Tibial nerve (tissue), 4 donors: ENCODE measurements at regions not wholly inside any gene's neighbourhood (a gene's known extent, or its start where the extent isn't known, plus 50 kb on each side); places are given as distances from the start of the nearest gene placed in this dataset.

Experiments used
- DNase-seq, 2 donors: peaks; one replicate each; pipeline ENCODE4 v3.0.0-alpha.2; 2019; ENCODE audit warnings: low spot score in 2 of 2
- H3K27ac ChIP-seq, 4 donors: fragments of 200-600 bp; sonication (generic) in 3 of 4; one replicate each; pipeline ENCODE4 v1.5.1; 2017 to 2019; ENCODE audit warnings: mild to moderate bottlenecking in 1 of 4
- H3K27me3 ChIP-seq, 2 donors: fragments of 200-600 bp; sonication (generic) in 1 of 2; one replicate each; pipeline versions ENCODE4 v1.5.1 to v1.6.0; 2017 to 2019
- H3K36me3 ChIP-seq, 3 donors: fragments of 200-600 bp; sonication (generic); one replicate each; pipeline ENCODE4 v1.5.1; 2018 to 2019
- H3K4me1 ChIP-seq, 4 donors: fragments of 200-600 bp; sonication (generic) in 3 of 4; one replicate each; pipeline ENCODE4 v1.5.1; 2017 to 2019
- H3K4me3 ChIP-seq, 4 donors: fragments of 200-600 bp; sonication (generic) in 3 of 4; one replicate each; pipeline ENCODE4 v1.5.1; 2017 to 2019; ENCODE audit warnings: mild to moderate bottlenecking in 1 of 4, moderate library complexity in 1 of 4
- H3K9me3 ChIP-seq, 4 donors: fragments of 200-600 bp; sonication (generic) in 3 of 4; one replicate each; pipeline ENCODE4 v1.5.1; 2017 to 2019
- CTCF ChIP-seq, 5 experiments: fragments of 200-600 bp in 3 of 5; fragments of 450-650 bp in 2 of 5; sonication (generic) in 3 of 5; IDR thresholded peaks; one replicate each; pipeline ENCODE4 v1.5.1; 2016 to 2019; ENCODE audit warnings: antibody characterized with exemption in 5 of 5, mild to moderate bottlenecking in 3 of 5, moderate library complexity in 2 of 5
- EP300 ChIP-seq, 2 donors: sonication (generic); formaldehyde crosslinking; IDR thresholded peaks; one replicate each; pipeline ENCODE4 v1.6.1; 2017; ENCODE audit warnings: antibody characterized with exemption in 2 of 2, mild to moderate bottlenecking in 1 of 2
- POLR2A ChIP-seq, 2 donors: fragments of 450-650 bp; IDR thresholded peaks; one replicate each; pipeline ENCODE4 v1.6.1; 2017; ENCODE audit warnings: antibody characterized with exemption in 2 of 2, mild to moderate bottlenecking in 2 of 2, moderate library complexity in 2 of 2
- WGBS, 2 donors: methylation state at CpG; one replicate each; pipeline ENCODE4 v1.1.5; 2018; 5-methylcytosine and 5-hydroxymethylcytosine counted together

- Histone ChIP-seq H3K36me3 (no peaks in the 10 kb centered on the region), H3K27me3 (no peaks in the 10 kb centered on the region), H3K9me3 (no peaks in the 10 kb centered on the region), H3K4me1 (peaks cover 0 to 41% (median 10%) of the 10 kb centered on the region in 4 donors), H3K4me3 (peak overlapping the region; percentile 52 to 85 (median 62)), H3K27ac (peak overlapping the region; percentile 72 to 94 (median 85))
- TF ChIP-seq CTCF (IDR thresholded peaks at IDR 0.05) (no peak), EP300 (IDR thresholded peaks at IDR 0.05) (peak in 1 of 2 donors; percentile 34)
- 1 to 2% methylated on average over 22 to 39 of the region's 47 CpGs for WGBS, 2 donors
- peak in 1 of 2 donors; percentile 41 for DNase-seq
Observed at GRCh38 chr3:159765030-159765859, 223.4 kb upstream of the IL12A start.

DNA sequence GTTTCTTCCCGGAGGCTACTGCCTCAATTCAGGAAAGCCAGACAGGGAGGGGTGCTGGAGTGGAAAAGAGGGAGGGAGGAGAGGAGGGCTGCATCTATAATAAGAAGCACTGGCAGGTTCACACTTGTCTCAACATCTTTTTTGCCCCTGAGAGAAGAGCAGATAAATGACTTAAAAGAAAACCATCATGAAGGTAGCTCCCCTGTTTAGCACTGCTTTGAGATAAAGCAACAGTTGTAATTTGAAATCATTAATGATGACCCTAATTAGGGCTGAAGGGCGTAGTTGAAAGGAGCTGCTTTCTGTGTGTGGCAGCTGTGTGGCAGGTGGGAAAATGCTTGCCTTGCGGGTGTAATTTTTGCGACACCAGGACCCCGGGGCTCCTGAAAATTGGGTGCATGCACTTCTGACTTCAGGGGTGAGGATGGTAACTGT is 222.8 kb upstream of the IL12A start:
- TF ChIP-seq CTCF (IDR thresholded peaks at IDR 0.05) (no peak), POLR2A (IDR thresholded peaks at IDR 0.05) (no peak), EP300 (IDR thresholded peaks at IDR 0.05) (no peak)
- WGBS, 2 donors = 54 to 55% methylated on average over 5 of the region's 5 CpGs
- DNase-seq = no peak
- Histone ChIP-seq H3K4me1 (peaks cover 0 to 41% (median 10%) of the 10 kb centered on the region in 4 donors), H3K27ac (peak overlapping the region; percentile 11 to 94 (median 85)), H3K9me3 (no peaks in the 10 kb centered on the region), H3K4me3 (peak overlapping the region; percentile 52 to 85 (median 62)), H3K27me3 (no peaks in the 10 kb centered on the region), H3K36me3 (no peaks in the 10 kb centered on the region)

- 75 to 84% methylated on average over 2 of the region's 2 CpGs for WGBS, 2 donors
- peaks cover 0 to 37% (median 10%) of the 10 kb centered on the region in 4 donors for H3K4me1 ChIP-seq
- no peak overlapping the region for H3K4me3 ChIP-seq
- DNase-seq = no peak
- no peak overlapping the region for H3K27ac ChIP-seq
- TF ChIP-seq EP300 (IDR thresholded peaks at IDR 0.05) = no peak
- TF ChIP-seq POLR2A (IDR thresholded peaks at IDR 0.05) = no peak
- TF ChIP-seq CTCF (IDR thresholded peaks at IDR 0.05) = peak in 3 of 5 experiments; percentile 31 to 46 (median 41)
- no peaks in the 10 kb centered on the region for H3K36me3 ChIP-seq
- H3K9me3 ChIP-seq = no peaks in the 10 kb centered on the region
- no peaks in the 10 kb centered on the region for H3K27me3 ChIP-seq
Observed at GRCh38 chr3:159766563-159767185, 222.0 kb upstream of the IL12A start.

DNA sequence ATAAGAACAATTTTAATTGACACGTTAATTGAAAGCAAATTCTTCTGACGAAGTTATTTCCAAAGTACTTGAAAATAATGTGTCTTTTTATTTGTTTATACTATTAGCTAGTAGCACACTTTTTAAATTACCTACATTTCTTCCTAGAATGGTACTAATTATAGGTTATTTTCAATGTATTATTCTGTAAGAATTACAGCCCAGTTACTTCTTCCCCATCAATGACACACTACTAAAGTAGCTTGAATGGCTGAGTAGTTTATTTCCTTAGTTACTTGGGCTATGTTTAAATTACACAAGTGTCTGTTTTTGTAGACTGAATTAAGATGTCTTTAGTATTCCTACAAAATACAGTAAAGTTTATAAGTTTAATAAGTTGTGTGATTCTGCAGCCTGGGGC is 217.6 kb upstream of the IL12A start:
- H3K27ac ChIP-seq = no peak overlapping the region
- 93 to 96% methylated on average over 2 of the region's 2 CpGs for WGBS, 2 donors

More for the DNA sequence above, 217.6 kb upstream of the IL12A start:
- no peak for DNase-seq
- Histone ChIP-seq H3K4me1 (peaks cover 0 to 16% (median 5%) of the 10 kb centered on the region in 4 donors), H3K27me3 (no peaks in the 10 kb centered on the region), H3K9me3 (no peaks in the 10 kb centered on the region), H3K36me3 (no peaks in the 10 kb centered on the region), H3K4me3 (no peak overlapping the region)
- no peak for TF ChIP-seq POLR2A (IDR thresholded peaks at IDR 0.05)
- no peak for TF ChIP-seq EP300 (IDR thresholded peaks at IDR 0.05)
- no peak for TF ChIP-seq CTCF (IDR thresholded peaks at IDR 0.05)
